SH-SY5Y (cell line): ENCODE measurements at regions not wholly inside any gene's neighbourhood (a gene's known extent, or its start where the extent isn't known, plus 50 kb on each side); places are given as distances from the start of the nearest gene placed in this dataset.

Experiments
- GATA2 ChIP-seq: IDR thresholded peaks from 2 replicates; pipeline ENCODE4 v1.6.1; 2011; ENCODE audit warnings: mild to moderate bottlenecking, low read depth, low read length
- GATA3 ChIP-seq: IDR thresholded peaks from 2 replicates; pipeline ENCODE4 v1.6.1; 2011; ENCODE audit warnings: low read depth, mild to moderate bottlenecking, low read length, moderate library complexity

- TF ChIP-seq GATA2 (no peak), GATA3 (no peak)
Measured at GRCh38 chr18:11517704-11518103, 91.7 kb upstream of the SLC35G4 start.
